ENCODE measurements at regions not wholly inside any gene's neighbourhood (a gene's known extent, or its start where the extent isn't known, plus 50 kb on each side); places are given as distances from the start of the nearest gene placed in this dataset.

- ATAC-seq (no peak), DNase-seq (ENCODE audit: low spot score) (no peak)
Measured at GRCh38 chr13:46951516-46951915, 54.7 kb upstream of the HTR2A start.

- DNase-seq (ENCODE audit: low spot score) (no peak), ATAC-seq (no peak)
Measured at GRCh38 chr13:46949211-46949610, 52.4 kb upstream of the HTR2A start.

GRCh38 chr13:46948338-46948737 lies 51.5 kb upstream of the HTR2A start:
- no peak for DNase-seq (ENCODE audit: low spot score)

GRCh38 chr13:46947425-46948191 lies 50.8 kb upstream of the HTR2A start:
- DNase-seq (ENCODE audit: low spot score): no peak
- no peak for ATAC-seq

More at GRCh38 chr13:46948338-46948737, 51.5 kb upstream of the HTR2A start:
- no peak for ATAC-seq
